Gastrocnemius medialis (tissue), 4 donors: ENCODE measurements at regions not wholly inside any gene's neighbourhood (a gene's known extent, or its start where the extent isn't known, plus 50 kb on each side); places are given as distances from the start of the nearest gene placed in this dataset.
"Not testable (repeated sequence)": the region's sequence is repeated elsewhere in the genome, so short reads cannot be mapped to it uniquely, and the experiment has no call there.

Experiments used
- ATAC-seq, 2 donors: fragments of 150-250 bp; one replicate each; pipeline ENCODE4 v1.9.1; 2016
- DNase-seq, 2 donors: peaks; one replicate each; pipeline ENCODE4 v3.0.0-alpha.2; 2019
- H3K27ac ChIP-seq, 4 donors: fragments of 200-600 bp; sonication (generic); 1 replicate in 1 of 4; 2 replicates in 3 of 4; pipeline ENCODE4 v1.5.1; 2016 to 2018; ENCODE audit warnings: mild to moderate bottlenecking in 2 of 4, moderate library complexity in 1 of 4
- H3K27me3 ChIP-seq, 3 donors: fragments of 200-600 bp; sonication (generic) in 2 of 3; 1 replicate in 1 of 3; 2 replicates in 2 of 3; pipeline versions ENCODE4 v1.5.1 to v1.6.0; 2016 to 2019; ENCODE audit warnings: mild to moderate bottlenecking in 1 of 3, moderate library complexity in 1 of 3
- H3K36me3 ChIP-seq, 2 donors: fragments of 200-600 bp; sonication (generic) in 1 of 2; one replicate each; pipeline ENCODE4 v1.5.1; 2017 to 2018
- H3K4me1 ChIP-seq, 2 donors: fragments of 200-600 bp; sonication (generic) in 1 of 2; one replicate each; pipeline ENCODE4 v1.5.1; 2016 to 2017; ENCODE audit warnings: mild to moderate bottlenecking in 2 of 2
- H3K4me3 ChIP-seq, 4 donors: fragments of 200-600 bp; sonication (generic) in 3 of 4; 1 replicate in 1 of 4; 2 replicates in 3 of 4; pipeline ENCODE4 v1.5.1; 2016 to 2019; ENCODE audit warnings: mild to moderate bottlenecking in 2 of 4
- H3K9me3 ChIP-seq, 3 donors: fragments of 200-600 bp; sonication (generic) in 2 of 3; 1 replicate in 1 of 3; 2 replicates in 2 of 3; pipeline ENCODE4 v1.5.1; 2016 to 2019
- CTCF ChIP-seq, 5 experiments: fragments of 450-650 bp in 3 of 5; fragments of 200-600 bp in 2 of 5; sonication (generic) in 2 of 5; IDR thresholded peaks in 4 of 5; conservative IDR thresholded peaks in 1 of 5; 1 replicate in 4 of 5; 2 replicates in 1 of 5; pipeline ENCODE4 v1.5.1; 2016 to 2019; ENCODE audit warnings: antibody characterized with exemption in 5 of 5, mild to moderate bottlenecking in 3 of 5, moderate library complexity in 3 of 5
- POLR2A ChIP-seq, 2 donors: fragments of 450-650 bp; IDR thresholded peaks; one replicate each; pipeline ENCODE4 v1.6.1; 2017; ENCODE audit warnings: antibody characterized with exemption in 2 of 2, mild to moderate bottlenecking in 2 of 2, moderate library complexity in 2 of 2
- in situ Hi-C, 4 donors: fragments of 200-750 bp; cut with MboI; loops; one replicate each; pipeline versions ENCODE4 v1.15.0 to v1.8.0; 2017; ENCODE audit warnings: low sequenced_read_pairs in 4 of 4
- intact Hi-C: fragments of 100-400 bp; cut with DNase I; formaldehyde crosslinking; loops from one replicate; pipeline ENCODE4 v1.15.1; 2023; ENCODE audit warnings: low total_unique reads

- DNase-seq (no peak), ATAC-seq (no peak)
- no peaks in the 10 kb centered on the region for H3K36me3 ChIP-seq
- no peak overlapping the region for H3K27ac ChIP-seq
- TF ChIP-seq POLR2A (IDR thresholded peaks at IDR 0.05) (no peak), CTCF (IDR thresholded peaks at IDR 0.05 in 4 of 5, conservative IDR thresholded peaks at IDR 0.05 in 1 of 5) (no peak)
- no peak overlapping the region for H3K4me3 ChIP-seq
- in situ Hi-C loops (no loop called here), intact Hi-C loops (no loop called here)
- H3K27me3 ChIP-seq: no peaks in the 10 kb centered on the region
- H3K4me1 ChIP-seq: no peaks in the 10 kb centered on the region
- H3K9me3 ChIP-seq: no peaks in the 10 kb centered on the region
Measured at GRCh38 chr4:106551724-106552123, 183.1 kb upstream of the GIMD1 start.

- TF ChIP-seq CTCF (IDR thresholded peaks at IDR 0.05 in 4 of 5, conservative IDR thresholded peaks at IDR 0.05 in 1 of 5): no peak
- no peak for TF ChIP-seq POLR2A (IDR thresholded peaks at IDR 0.05)
- H3K36me3 ChIP-seq: no peaks in the 10 kb centered on the region
Measured at GRCh38 chr4:106548446-106549044, 180.0 kb upstream of the GIMD1 start.

GRCh38 chr4:106546370-106546769 lies 177.8 kb upstream of the GIMD1 start:
- Histone ChIP-seq H3K36me3 (no peaks in the 10 kb centered on the region), H3K27me3 (no peaks in the 10 kb centered on the region), H3K9me3 (no peaks in the 10 kb centered on the region), H3K27ac (no peak overlapping the region), H3K4me1 (no peaks in the 10 kb centered on the region), H3K4me3 (no peak overlapping the region)
- DNase-seq (no peak), ATAC-seq (no peak)
- intact Hi-C loops (no loop called here), in situ Hi-C loops (no loop called here)
- TF ChIP-seq CTCF (IDR thresholded peaks at IDR 0.05 in 4 of 5, conservative IDR thresholded peaks at IDR 0.05 in 1 of 5): no peak
- no peak for TF ChIP-seq POLR2A (IDR thresholded peaks at IDR 0.05)

More at GRCh38 chr4:106548446-106549044, 180.0 kb upstream of the GIMD1 start:
- DNase-seq: no peak
- Histone ChIP-seq H3K4me3 (no peak overlapping the region), H3K27me3 (no peaks in the 10 kb centered on the region), H3K27ac (no peak overlapping the region), H3K9me3 (no peaks in the 10 kb centered on the region), H3K4me1 (no peaks in the 10 kb centered on the region)
- ATAC-seq: no peak
- in situ Hi-C loops (no loop called here), intact Hi-C loops (no loop called here)

- H3K4me3 ChIP-seq, H3K27me3 ChIP-seq, H3K4me1 ChIP-seq, intact Hi-C loops, in situ Hi-C loops, DNase-seq, ATAC-seq, H3K9me3 ChIP-seq, H3K36me3 ChIP-seq, H3K27ac ChIP-seq: not testable (repeated sequence)
Measured at GRCh38 chr4:106542609-106543008, 174.0 kb upstream of the GIMD1 start.

GRCh38 chr4:106541253-106541652 lies 172.7 kb upstream of the GIMD1 start:
- Histone ChIP-seq H3K9me3 (no peaks in the 10 kb centered on the region), H3K36me3 (no peaks in the 10 kb centered on the region), H3K27ac (no peak overlapping the region), H3K27me3 (no peaks in the 10 kb centered on the region), H3K4me3 (no peak overlapping the region), H3K4me1 (no peaks in the 10 kb centered on the region)
- TF ChIP-seq POLR2A (IDR thresholded peaks at IDR 0.05) (no peak), CTCF (IDR thresholded peaks at IDR 0.05 in 4 of 5, conservative IDR thresholded peaks at IDR 0.05 in 1 of 5) (no peak)
- DNase-seq: no peak
- no peak for ATAC-seq
- in situ Hi-C loops: no loop called here
- intact Hi-C loops: no loop called here
